BLaER1 (cell line): ENCODE measurements at regions not wholly inside any gene's neighbourhood (a gene's known extent, or its start where the extent isn't known, plus 50 kb on each side); places are given as distances from the start of the nearest gene placed in this dataset.
"Not testable (repeated sequence)": the region's sequence is repeated elsewhere in the genome, so short reads cannot be mapped to it uniquely, and the experiment has no call there.

Experiments
- H3K27ac ChIP-seq: shearing (Covaris generic); formaldehyde crosslinking; 2 replicates; pipeline ENCODE4 v1.8.1; 2022
- H3K27me3 ChIP-seq: shearing (Covaris generic); formaldehyde crosslinking; 2 replicates; pipeline ENCODE4 v1.8.1; 2022
- H3K36me3 ChIP-seq: shearing (Covaris generic); formaldehyde crosslinking; 2 replicates; pipeline ENCODE4 v1.8.1; 2022
- H3K4me1 ChIP-seq: shearing (Covaris generic); formaldehyde crosslinking; 2 replicates; pipeline ENCODE4 v1.8.1; 2022
- H3K4me2 ChIP-seq: shearing (Covaris generic); formaldehyde crosslinking; 2 replicates; pipeline ENCODE4 v1.8.1; 2022
- H3K4me3 ChIP-seq: shearing (Covaris generic); formaldehyde crosslinking; 2 replicates; pipeline ENCODE4 v1.8.1; 2022
- H3K9ac ChIP-seq: shearing (Covaris generic); formaldehyde crosslinking; 2 replicates; pipeline ENCODE4 v1.8.1; 2022
- H3K9me3 ChIP-seq: shearing (Covaris generic); formaldehyde crosslinking; 2 replicates; pipeline ENCODE4 v1.8.1; 2022
- H4K20me1 ChIP-seq: shearing (Covaris generic); formaldehyde crosslinking; 2 replicates; pipeline ENCODE4 v1.8.1; 2022
- Cebpa-rat ChIP-seq: shearing (Covaris generic); IDR thresholded peaks from 2 replicates; pipeline ENCODE4 v1.8.1; 2022

GRCh38 chr14:103243764-103244737, 90.0 kb upstream of the EIF5 start:
- peaks cover 48% of the 10 kb centered on the region for H3K9me3 ChIP-seq
- no peaks in the 10 kb centered on the region for H3K27me3 ChIP-seq
- no peak overlapping the region for H3K27ac ChIP-seq
- H3K4me1 ChIP-seq = no peaks in the 10 kb centered on the region
- H3K4me3 ChIP-seq = no peak overlapping the region
- no peaks in the 10 kb centered on the region for H3K36me3 ChIP-seq
- no peak overlapping the region for H3K4me2 ChIP-seq
- no peak overlapping the region for H3K9ac ChIP-seq
- no peak for TF ChIP-seq Cebpa-rat
- H4K20me1 ChIP-seq = no peaks in the 10 kb centered on the region

- H3K4me2 ChIP-seq, H3K27ac ChIP-seq, H4K20me1 ChIP-seq, H3K36me3 ChIP-seq, H3K4me3 ChIP-seq, H3K27me3 ChIP-seq, H3K4me1 ChIP-seq, H3K9ac ChIP-seq: not testable (repeated sequence)
- H3K9me3 ChIP-seq = peaks cover 32% of the 10 kb centered on the region
These were observed 88.4 kb upstream of the EIF5 start for GRCh38 chr14:103245624-103246031.

- TF ChIP-seq Cebpa-rat = no peak
- no peak overlapping the region for H3K4me2 ChIP-seq
- no peaks in the 10 kb centered on the region for H3K27me3 ChIP-seq
- no peak overlapping the region for H3K4me3 ChIP-seq
- H3K9ac ChIP-seq = no peak overlapping the region
- no peaks in the 10 kb centered on the region for H3K4me1 ChIP-seq
- H4K20me1 ChIP-seq = no peaks in the 10 kb centered on the region
- H3K36me3 ChIP-seq = no peaks in the 10 kb centered on the region
- H3K9me3 ChIP-seq = peaks cover 27% of the 10 kb centered on the region
- no peak overlapping the region for H3K27ac ChIP-seq
These were observed 88.0 kb upstream of the EIF5 start for GRCh38 chr14:103246070-103246469.

- Histone ChIP-seq H3K36me3 (no peaks in the 10 kb centered on the region), H3K9ac (no peak overlapping the region), H3K4me1 (no peaks in the 10 kb centered on the region), H4K20me1 (no peaks in the 10 kb centered on the region), H3K4me3 (no peak overlapping the region), H3K9me3 (peaks cover 24% of the 10 kb centered on the region), H3K4me2 (no peak overlapping the region), H3K27me3 (no peaks in the 10 kb centered on the region), H3K27ac (no peak overlapping the region)
- TF ChIP-seq Cebpa-rat = no peak
These were observed 86.8 kb upstream of the EIF5 start for GRCh38 chr14:103247169-103247606.

GRCh38 chr14:103250181-103250580, 83.9 kb upstream of the EIF5 start:
- no peak overlapping the region for H3K4me3 ChIP-seq
- peaks cover 7% of the 10 kb centered on the region for H3K9me3 ChIP-seq
- no peak overlapping the region for H3K9ac ChIP-seq
- H3K36me3 ChIP-seq = no peaks in the 10 kb centered on the region
- H3K27ac ChIP-seq = no peak overlapping the region
- H3K4me1 ChIP-seq = no peaks in the 10 kb centered on the region
- no peak overlapping the region for H3K4me2 ChIP-seq
- no peak for TF ChIP-seq Cebpa-rat
- H4K20me1 ChIP-seq = no peaks in the 10 kb centered on the region
- H3K27me3 ChIP-seq = no peaks in the 10 kb centered on the region

- no peaks in the 10 kb centered on the region for H3K27me3 ChIP-seq
- TF ChIP-seq Cebpa-rat = no peak
- H3K9ac ChIP-seq = no peak overlapping the region
- H3K4me3 ChIP-seq = no peak overlapping the region
- H3K4me1 ChIP-seq = no peaks in the 10 kb centered on the region
- no peaks in the 10 kb centered on the region for H3K36me3 ChIP-seq
- H3K27ac ChIP-seq = no peak overlapping the region
- no peak overlapping the region for H3K4me2 ChIP-seq
- H4K20me1 ChIP-seq = no peaks in the 10 kb centered on the region
- peaks cover 7% of the 10 kb centered on the region for H3K9me3 ChIP-seq
These were observed 83.2 kb upstream of the EIF5 start for GRCh38 chr14:103250874-103251273.

GRCh38 chr14:103255555-103255954, 78.5 kb upstream of the EIF5 start:
- H3K27me3 ChIP-seq = no peaks in the 10 kb centered on the region
- no peak overlapping the region for H3K27ac ChIP-seq
- TF ChIP-seq Cebpa-rat = no peak
- H3K4me2 ChIP-seq = no peak overlapping the region
- H3K9me3 ChIP-seq = peaks cover 7% of the 10 kb centered on the region
- no peak overlapping the region for H3K9ac ChIP-seq
- no peaks in the 10 kb centered on the region for H4K20me1 ChIP-seq
- H3K4me1 ChIP-seq = peaks cover 12% of the 10 kb centered on the region
- H3K36me3 ChIP-seq = no peaks in the 10 kb centered on the region
- H3K4me3 ChIP-seq = no peak overlapping the region

- Histone ChIP-seq H3K9ac (no peak overlapping the region), H3K4me1 (peaks cover 21% of the 10 kb centered on the region), H4K20me1 (no peaks in the 10 kb centered on the region), H3K27ac (no peak overlapping the region), H3K4me3 (no peak overlapping the region), H3K4me2 (no peak overlapping the region), H3K36me3 (no peaks in the 10 kb centered on the region), H3K9me3 (peaks cover 7% of the 10 kb centered on the region), H3K27me3 (no peaks in the 10 kb centered on the region)
- TF ChIP-seq Cebpa-rat = no peak
These were observed 77.6 kb upstream of the EIF5 start for GRCh38 chr14:103256406-103256805.

GRCh38 chr14:103257211-103257962, 76.7 kb upstream of the EIF5 start:
- Histone ChIP-seq H3K4me3 (no peak overlapping the region), H3K4me1 (peaks cover 23% of the 10 kb centered on the region), H3K27ac (no peak overlapping the region)

GRCh38 chr14:103258211-103258610, 75.8 kb upstream of the EIF5 start:
- no peak overlapping the region for H3K9ac ChIP-seq
- H3K4me3 ChIP-seq = no peak overlapping the region
- H3K27me3 ChIP-seq = no peaks in the 10 kb centered on the region
- H3K4me1 ChIP-seq = peaks cover 23% of the 10 kb centered on the region
- H3K4me2 ChIP-seq = no peak overlapping the region
- no peaks in the 10 kb centered on the region for H3K36me3 ChIP-seq
- no peak overlapping the region for H3K27ac ChIP-seq
- no peaks in the 10 kb centered on the region for H3K9me3 ChIP-seq
- TF ChIP-seq Cebpa-rat = no peak
- H4K20me1 ChIP-seq = no peaks in the 10 kb centered on the region

More at GRCh38 chr14:103257211-103257962, 76.7 kb upstream of the EIF5 start:
- no peaks in the 10 kb centered on the region for H3K9me3 ChIP-seq
- TF ChIP-seq Cebpa-rat = no peak
- no peaks in the 10 kb centered on the region for H3K27me3 ChIP-seq
- H3K4me2 ChIP-seq = no peak overlapping the region
- no peaks in the 10 kb centered on the region for H3K36me3 ChIP-seq
- H4K20me1 ChIP-seq = no peaks in the 10 kb centered on the region
- no peak overlapping the region for H3K9ac ChIP-seq
